ENCODE measurements at regions not wholly inside any gene's neighbourhood (a gene's known extent, or its start where the extent isn't known, plus 50 kb on each side); places are given as distances from the start of the nearest gene placed in this dataset.

GRCh38 chr13:79680485-79680884 lies 199.5 kb downstream of the NDFIP2 start:
- DNase-seq: no peak

GRCh38 chr13:79679334-79679733 lies 198.4 kb downstream of the NDFIP2 start:
- peak; percentile 40 to 42 for DNase-seq

GRCh38 chr13:79678100-79678499 lies 197.1 kb downstream of the NDFIP2 start:
- DNase-seq: no peak

- no peak for DNase-seq
Measured at GRCh38 chr13:79675931-79676660, 195.1 kb downstream of the NDFIP2 start.

- DNase-seq: no peak
Measured at GRCh38 chr13:79674765-79675515, 194.0 kb downstream of the NDFIP2 start.

- DNase-seq: no peak
Measured at GRCh38 chr13:79673993-79674377, 193.0 kb downstream of the NDFIP2 start.

- no peak for DNase-seq
Measured at GRCh38 chr13:79673310-79673992, 192.5 kb downstream of the NDFIP2 start.

GRCh38 chr13:79671420-79671819 lies 190.5 kb downstream of the NDFIP2 start:
- no peak for DNase-seq

- DNase-seq: no peak
Measured at GRCh38 chr13:79668201-79668752, 187.3 kb downstream of the NDFIP2 start.

GRCh38 chr13:79667771-79668170 lies 186.8 kb downstream of the NDFIP2 start:
- DNase-seq: no peak

GRCh38 chr13:79663977-79664636 lies 183.2 kb downstream of the NDFIP2 start:
- DNase-seq: no peak

GRCh38 chr13:79663435-79663834 lies 182.5 kb downstream of the NDFIP2 start:
- DNase-seq: no peak

GRCh38 chr13:79662882-79663281 lies 181.9 kb downstream of the NDFIP2 start:
- no peak for DNase-seq

- no peak for DNase-seq
Measured at GRCh38 chr13:79660361-79660760, 179.4 kb downstream of the NDFIP2 start.

GRCh38 chr13:79659121-79659521 lies 178.2 kb downstream of the NDFIP2 start:
- DNase-seq: no peak

- DNase-seq: no peak
Measured at GRCh38 chr13:79658333-79658975, 177.5 kb downstream of the NDFIP2 start.

- DNase-seq: no peak
Measured at GRCh38 chr13:79655509-79655908, 174.6 kb downstream of the NDFIP2 start.

GRCh38 chr13:79654520-79654919 lies 173.6 kb downstream of the NDFIP2 start:
- DNase-seq: no peak

- no peak for DNase-seq
Measured at GRCh38 chr13:79650688-79651087, 169.7 kb downstream of the NDFIP2 start.

GRCh38 chr13:79648191-79648590 lies 167.2 kb downstream of the NDFIP2 start:
- DNase-seq: no peak

GRCh38 chr13:79647533-79647932 lies 166.6 kb downstream of the NDFIP2 start:
- no peak for DNase-seq

- DNase-seq: no peak
Measured at GRCh38 chr13:79646880-79647279, 165.9 kb downstream of the NDFIP2 start.
